Suprapubic skin (tissue), 4 donors: ENCODE measurements at regions not wholly inside any gene's neighbourhood (a gene's known extent, or its start where the extent isn't known, plus 50 kb on each side); places are given as distances from the start of the nearest gene placed in this dataset.

Source experiments
- DNase-seq, 2 donors: peaks; one replicate each; pipeline ENCODE4 v3.0.0-alpha.2; 2019; ENCODE audit warnings: low spot score in 2 of 2
- H3K27ac ChIP-seq: fragments of 200-600 bp; sonication (generic); one replicate; pipeline ENCODE4 v1.5.1; 2019
- H3K27me3 ChIP-seq: fragments of 200-600 bp; sonication (generic); one replicate; pipeline ENCODE4 v1.5.1; 2019
- H3K36me3 ChIP-seq: fragments of 200-600 bp; sonication (generic); one replicate; pipeline ENCODE4 v1.5.1; 2019
- H3K4me1 ChIP-seq: fragments of 200-600 bp; sonication (generic); one replicate; pipeline ENCODE4 v1.5.1; 2019
- H3K4me3 ChIP-seq: fragments of 200-600 bp; sonication (generic); one replicate; pipeline ENCODE4 v1.5.1; 2019; ENCODE audit warnings: mild to moderate bottlenecking
- H3K9me3 ChIP-seq: fragments of 200-600 bp; sonication (generic); one replicate; pipeline ENCODE4 v1.5.1; 2019
- EP300 ChIP-seq: sonication (generic); formaldehyde crosslinking; IDR thresholded peaks from one replicate; pipeline ENCODE4 v1.6.1; 2017; ENCODE audit warnings: antibody characterized with exemption
- POLR2A ChIP-seq, 2 donors: fragments of 450-650 bp; IDR thresholded peaks; one replicate each; pipeline ENCODE4 v1.6.1; 2017; ENCODE audit warnings: antibody characterized with exemption in 2 of 2, mild to moderate bottlenecking in 2 of 2, moderate library complexity in 2 of 2
- POLR2AphosphoS5 ChIP-seq, 3 donors: sonication (generic); formaldehyde crosslinking; IDR thresholded peaks; one replicate each; pipeline ENCODE4 v1.6.1; 2017; ENCODE audit warnings: antibody characterized with exemption in 3 of 3
- WGBS: methylation state at CpG from one replicate; pipeline ENCODE4 v1.1.5; 2018; 5-methylcytosine and 5-hydroxymethylcytosine counted together
- TF ChIP-seq, protein P1 (sequence below), 2 donors: fragments of 200-600 bp in 1 of 2; fragments of 450-650 bp in 1 of 2; sonication (generic) in 1 of 2; IDR thresholded peaks; one replicate each; pipeline ENCODE4 v1.5.1; 2016 to 2019; ENCODE audit warnings: antibody characterized with exemption in 2 of 2, mild to moderate bottlenecking in 1 of 2, moderate library complexity in 1 of 2

DNA sequence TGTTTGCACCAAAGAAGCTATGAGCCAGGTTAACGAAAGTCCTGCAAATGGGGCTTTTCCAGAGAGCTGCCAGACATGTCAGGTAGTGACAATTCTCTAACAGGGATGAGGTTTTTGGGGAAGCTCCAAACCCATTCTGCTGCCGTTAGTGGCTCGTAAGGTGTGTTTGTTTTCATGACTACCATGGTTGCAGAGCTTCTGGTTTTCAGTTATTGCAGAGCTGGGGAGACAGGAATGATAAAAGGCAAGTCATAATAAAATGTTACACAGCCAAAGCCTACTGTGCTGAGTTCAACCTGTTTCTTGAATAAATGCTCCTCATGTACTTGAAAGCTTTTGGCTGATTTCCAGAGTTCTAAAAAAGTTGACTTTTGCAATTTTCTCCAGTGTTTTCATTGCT is 209.2 kb upstream of the STK17B start:
- Histone ChIP-seq H3K36me3 (no peaks in the 10 kb centered on the region), H3K27ac (no peak overlapping the region), H3K4me1 (no peaks in the 10 kb centered on the region), H3K4me3 (no peak overlapping the region), H3K27me3 (no peaks in the 10 kb centered on the region), H3K9me3 (no peaks in the 10 kb centered on the region)
- DNase-seq: no peak
- WGBS: 47% methylated on average over 3 of the region's 3 CpGs
- TF ChIP-seq POLR2A (IDR thresholded peaks at IDR 0.05) (no peak), EP300 (no peak), POLR2AphosphoS5 (IDR thresholded peaks at IDR 0.05) (no peak)
- TF ChIP-seq, protein P1, sequence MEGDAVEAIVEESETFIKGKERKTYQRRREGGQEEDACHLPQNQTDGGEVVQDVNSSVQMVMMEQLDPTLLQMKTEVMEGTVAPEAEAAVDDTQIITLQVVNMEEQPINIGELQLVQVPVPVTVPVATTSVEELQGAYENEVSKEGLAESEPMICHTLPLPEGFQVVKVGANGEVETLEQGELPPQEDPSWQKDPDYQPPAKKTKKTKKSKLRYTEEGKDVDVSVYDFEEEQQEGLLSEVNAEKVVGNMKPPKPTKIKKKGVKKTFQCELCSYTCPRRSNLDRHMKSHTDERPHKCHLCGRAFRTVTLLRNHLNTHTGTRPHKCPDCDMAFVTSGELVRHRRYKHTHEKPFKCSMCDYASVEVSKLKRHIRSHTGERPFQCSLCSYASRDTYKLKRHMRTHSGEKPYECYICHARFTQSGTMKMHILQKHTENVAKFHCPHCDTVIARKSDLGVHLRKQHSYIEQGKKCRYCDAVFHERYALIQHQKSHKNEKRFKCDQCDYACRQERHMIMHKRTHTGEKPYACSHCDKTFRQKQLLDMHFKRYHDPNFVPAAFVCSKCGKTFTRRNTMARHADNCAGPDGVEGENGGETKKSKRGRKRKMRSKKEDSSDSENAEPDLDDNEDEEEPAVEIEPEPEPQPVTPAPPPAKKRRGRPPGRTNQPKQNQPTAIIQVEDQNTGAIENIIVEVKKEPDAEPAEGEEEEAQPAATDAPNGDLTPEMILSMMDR (IDR thresholded peaks at IDR 0.05): no peak

- H3K4me3 ChIP-seq: no peak overlapping the region
- WGBS: 79% methylated on average over 3 of the region's 3 CpGs
Measured at GRCh38 chr2:196381464-196381863, 210.1 kb upstream of the STK17B start.

GRCh38 chr2:196383799-196384198 is 212.4 kb upstream of the STK17B start:
- Histone ChIP-seq H3K4me1 (no peaks in the 10 kb centered on the region), H3K27me3 (no peaks in the 10 kb centered on the region), H3K4me3 (no peak overlapping the region), H3K36me3 (no peaks in the 10 kb centered on the region), H3K27ac (no peak overlapping the region), H3K9me3 (no peaks in the 10 kb centered on the region)
- TF ChIP-seq, protein P1 (IDR thresholded peaks at IDR 0.05): no peak
- TF ChIP-seq POLR2AphosphoS5 (IDR thresholded peaks at IDR 0.05) (no peak), POLR2A (IDR thresholded peaks at IDR 0.05) (no peak), EP300 (no peak)
- DNase-seq: no peak
- WGBS: 98% methylated on average over 2 of the region's 2 CpGs

More at GRCh38 chr2:196381464-196381863, 210.1 kb upstream of the STK17B start:
- no peaks in the 10 kb centered on the region for H3K36me3 ChIP-seq
- no peak overlapping the region for H3K27ac ChIP-seq
- TF ChIP-seq, protein P1 (IDR thresholded peaks at IDR 0.05): no peak
- TF ChIP-seq EP300 (no peak), POLR2A (IDR thresholded peaks at IDR 0.05) (no peak), POLR2AphosphoS5 (IDR thresholded peaks at IDR 0.05) (no peak)
- no peaks in the 10 kb centered on the region for H3K27me3 ChIP-seq
- H3K4me1 ChIP-seq: no peaks in the 10 kb centered on the region
- H3K9me3 ChIP-seq: no peaks in the 10 kb centered on the region
- DNase-seq: no peak

GRCh38 chr2:196384729-196385128 is 213.4 kb upstream of the STK17B start:
- no peaks in the 10 kb centered on the region for H3K9me3 ChIP-seq
- DNase-seq: no peak
- no peaks in the 10 kb centered on the region for H3K36me3 ChIP-seq
- no peaks in the 10 kb centered on the region for H3K4me1 ChIP-seq
- no peak overlapping the region for H3K4me3 ChIP-seq
- 90% methylated on average over 1 of the region's 1 CpG for WGBS
- H3K27ac ChIP-seq: no peak overlapping the region
- no peak for TF ChIP-seq EP300
- TF ChIP-seq, protein P1 (IDR thresholded peaks at IDR 0.05): no peak
- TF ChIP-seq POLR2AphosphoS5 (IDR thresholded peaks at IDR 0.05): no peak
- no peak for TF ChIP-seq POLR2A (IDR thresholded peaks at IDR 0.05)
- H3K27me3 ChIP-seq: no peaks in the 10 kb centered on the region

DNA sequence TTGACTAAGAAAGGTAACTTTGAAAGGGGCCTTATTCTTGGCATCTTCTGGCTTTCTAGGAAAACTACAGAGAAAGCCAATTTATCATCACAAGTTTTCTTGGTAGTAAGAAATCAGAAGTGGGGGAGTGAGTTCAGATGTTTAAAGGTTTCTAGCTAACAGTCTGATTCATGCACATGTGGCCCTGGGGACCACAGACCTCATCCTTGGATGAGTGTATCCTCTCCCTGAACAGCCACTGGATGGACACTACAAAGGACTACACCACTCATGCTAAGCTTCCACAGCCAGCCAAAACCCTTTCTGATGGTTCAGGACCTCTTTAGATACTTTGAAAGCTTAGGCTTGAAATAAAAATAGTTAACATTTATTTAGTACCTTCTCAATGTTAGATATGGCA is 218.3 kb upstream of the STK17B start:
- H3K36me3 ChIP-seq: no peaks in the 10 kb centered on the region
- no peak for DNase-seq
- TF ChIP-seq EP300 (no peak), POLR2A (IDR thresholded peaks at IDR 0.05) (no peak), POLR2AphosphoS5 (IDR thresholded peaks at IDR 0.05) (no peak)
- TF ChIP-seq, protein P1 (IDR thresholded peaks at IDR 0.05): no peak
- H3K4me3 ChIP-seq: no peak overlapping the region
- no peaks in the 10 kb centered on the region for H3K4me1 ChIP-seq
- H3K27ac ChIP-seq: no peak overlapping the region
- H3K27me3 ChIP-seq: no peaks in the 10 kb centered on the region
- no peaks in the 10 kb centered on the region for H3K9me3 ChIP-seq
